ENCODE measurements at regions not wholly inside any gene's neighbourhood (a gene's known extent, or its start where the extent isn't known, plus 50 kb on each side); places are given as distances from the start of the nearest gene placed in this dataset.

- H3K4me1 Mint-ChIP-seq = no peaks in the 10 kb centered on the region
- H3K27ac Mint-ChIP-seq = no peak overlapping the region
- no peak overlapping the region for H3K4me3 Mint-ChIP-seq
- POLR2A ChIA-PET = no interaction called here
- H3K9me3 Mint-ChIP-seq = no peaks in the 10 kb centered on the region
- TF ChIP-seq CTCF (IDR thresholded peaks at IDR 0.05) = no peak
- ATAC-seq (ENCODE audit: low read depth) (no peak), DNase-seq (no peak)
- CTCF ChIA-PET = no interaction called here
- H3K27me3 Mint-ChIP-seq = no peaks in the 10 kb centered on the region
- intact Hi-C loops (cut with micrococcal nuclease) = no loop called here
- no peaks in the 10 kb centered on the region for H3K36me3 Mint-ChIP-seq (ENCODE audit: low read depth)
These were observed 202.9 kb downstream of the SLC4A3 start for GRCh38 chr2:219830353-219830738.

GRCh38 chr2:219831957-219832356 is 204.5 kb downstream of the SLC4A3 start:
- Mint-ChIP-seq H3K36me3 (ENCODE audit: low read depth) (no peaks in the 10 kb centered on the region), H3K4me3 (no peak overlapping the region), H3K27ac (no peak overlapping the region), H3K4me1 (no peaks in the 10 kb centered on the region), H3K9me3 (no peaks in the 10 kb centered on the region), H3K27me3 (no peaks in the 10 kb centered on the region)
- no peak for TF ChIP-seq CTCF (IDR thresholded peaks at IDR 0.05)
- CTCF ChIA-PET = no interaction called here
- DNase-seq = no peak
- intact Hi-C loops (cut with micrococcal nuclease) = no loop called here
- ATAC-seq (ENCODE audit: low read depth) = no peak
- POLR2A ChIA-PET = no interaction called here

- ChIA-PET POLR2A (no interaction called here), CTCF (no interaction called here)
- H3K27me3 Mint-ChIP-seq = no peaks in the 10 kb centered on the region
- no peaks in the 10 kb centered on the region for H3K4me1 Mint-ChIP-seq
- H3K27ac Mint-ChIP-seq = no peak overlapping the region
- DNase-seq (no peak), ATAC-seq (ENCODE audit: low read depth) (no peak)
- no peaks in the 10 kb centered on the region for H3K9me3 Mint-ChIP-seq
- intact Hi-C loops (cut with micrococcal nuclease) = no loop called here
- no peaks in the 10 kb centered on the region for H3K36me3 Mint-ChIP-seq (ENCODE audit: low read depth)
- no peak overlapping the region for H3K4me3 Mint-ChIP-seq
- TF ChIP-seq CTCF (IDR thresholded peaks at IDR 0.05) = no peak
These were observed 205.5 kb downstream of the SLC4A3 start for GRCh38 chr2:219832904-219833303.

- ChIA-PET CTCF (no interaction called here), POLR2A (no interaction called here)
- Mint-ChIP-seq H3K9me3 (no peaks in the 10 kb centered on the region), H3K4me3 (no peak overlapping the region), H3K27me3 (no peaks in the 10 kb centered on the region), H3K36me3 (ENCODE audit: low read depth) (no peaks in the 10 kb centered on the region), H3K4me1 (no peaks in the 10 kb centered on the region), H3K27ac (no peak overlapping the region)
- no peak for ATAC-seq (ENCODE audit: low read depth)
- DNase-seq = no peak
- intact Hi-C loops (cut with micrococcal nuclease) = no loop called here
- TF ChIP-seq CTCF (IDR thresholded peaks at IDR 0.05) = no peak
These were observed 208.1 kb downstream of the SLC4A3 start for GRCh38 chr2:219835493-219835892.

GRCh38 chr2:219836647-219837177 is 209.3 kb downstream of the SLC4A3 start:
- DNase-seq (no peak), ATAC-seq (ENCODE audit: low read depth) (no peak)
- Mint-ChIP-seq H3K27me3 (no peaks in the 10 kb centered on the region), H3K4me3 (no peak overlapping the region), H3K9me3 (no peaks in the 10 kb centered on the region), H3K4me1 (no peaks in the 10 kb centered on the region), H3K27ac (no peak overlapping the region), H3K36me3 (ENCODE audit: low read depth) (no peaks in the 10 kb centered on the region)
- ChIA-PET POLR2A (no interaction called here), CTCF (no interaction called here)
- intact Hi-C loops (cut with micrococcal nuclease) = no loop called here
- no peak for TF ChIP-seq CTCF (IDR thresholded peaks at IDR 0.05)
